ENCODE measurements at regions not wholly inside any gene's neighbourhood (a gene's known extent, or its start where the extent isn't known, plus 50 kb on each side); places are given as distances from the start of the nearest gene placed in this dataset.
"Not testable (repeated sequence)": the region's sequence is repeated elsewhere in the genome, so short reads cannot be mapped to it uniquely, and the experiment has no call there.

DNA sequence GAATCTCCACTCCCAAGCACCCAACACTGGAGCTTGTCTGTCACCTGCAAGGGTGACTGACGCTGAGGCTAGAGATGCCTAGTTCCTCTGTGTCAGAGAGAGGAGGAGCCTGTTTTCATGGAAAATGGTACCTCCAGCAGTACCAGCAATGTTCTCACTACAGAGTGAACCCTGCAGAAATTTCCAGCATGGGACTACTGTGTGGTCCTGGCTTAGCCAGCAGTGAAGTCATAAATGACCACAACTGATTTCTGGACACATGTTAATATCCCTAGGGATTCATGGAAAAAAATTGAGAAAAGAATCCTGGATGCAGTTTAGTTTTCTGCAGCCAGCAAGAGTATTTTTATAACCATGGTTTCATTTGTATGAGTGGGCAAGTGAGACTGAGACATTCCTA is 468.1 kb downstream of the CD83 start:
- DNase-seq = no peak

DNA sequence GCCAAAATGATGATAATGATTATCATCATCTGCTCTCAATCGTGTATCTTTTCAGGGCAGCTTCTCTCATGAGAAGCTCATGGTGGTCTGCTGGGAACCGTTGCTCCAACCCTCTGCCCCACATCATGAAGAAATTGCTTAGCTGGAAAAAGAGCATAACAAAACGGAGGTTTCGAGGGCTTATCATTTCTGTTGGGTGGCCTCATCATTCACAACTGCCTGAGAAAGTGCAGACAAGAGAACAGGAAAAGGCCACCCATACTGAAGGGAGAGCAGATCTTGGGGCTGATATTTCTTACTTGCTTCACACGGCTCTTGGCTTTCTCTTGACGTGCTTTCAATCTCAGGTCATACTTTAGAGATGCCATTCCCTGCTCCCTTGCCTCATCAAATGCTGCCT is 471.6 kb downstream of the CD83 start:
- no peak for DNase-seq

DNA sequence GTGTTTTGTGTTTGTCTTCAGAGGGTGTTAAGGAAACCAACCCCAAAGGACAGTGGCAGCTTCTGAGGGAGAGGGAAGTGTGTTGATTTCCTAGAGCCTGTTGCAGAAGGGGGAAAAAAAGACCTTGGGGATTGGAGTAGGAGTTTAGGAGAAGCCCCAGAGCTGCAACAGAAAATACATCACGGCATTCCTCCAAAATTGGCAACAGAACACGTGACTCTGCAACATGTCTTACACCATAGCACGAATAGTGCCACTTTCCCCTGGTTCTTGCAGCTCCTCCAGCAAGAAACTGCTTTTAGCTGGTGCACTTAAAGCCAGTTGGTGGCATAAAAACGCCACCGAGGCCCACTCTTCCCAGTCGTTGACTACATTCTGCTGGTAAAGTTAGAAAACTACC is 473.0 kb downstream of the CD83 start:
- no peak for DNase-seq

DNA sequence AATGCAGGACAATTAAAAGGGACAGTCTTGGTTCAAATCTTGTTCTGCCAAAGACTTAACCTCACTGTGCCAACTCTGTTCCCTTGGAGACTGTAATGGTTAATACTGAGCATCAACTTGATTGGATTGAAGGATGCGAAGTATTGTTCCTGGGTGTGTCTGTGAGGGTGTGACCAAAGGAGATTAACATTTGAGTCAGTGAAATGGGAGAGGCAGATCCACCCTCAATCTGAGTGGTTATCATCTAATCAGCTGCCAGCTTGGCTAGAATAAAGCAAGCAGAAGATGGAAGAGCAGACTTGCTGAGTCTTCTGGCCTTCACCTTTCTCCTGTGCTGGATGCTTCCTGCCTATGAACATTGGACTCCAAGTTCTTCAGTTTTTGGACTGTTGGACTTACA is 474.4 kb downstream of the CD83 start:
- no peak for DNase-seq

DNA sequence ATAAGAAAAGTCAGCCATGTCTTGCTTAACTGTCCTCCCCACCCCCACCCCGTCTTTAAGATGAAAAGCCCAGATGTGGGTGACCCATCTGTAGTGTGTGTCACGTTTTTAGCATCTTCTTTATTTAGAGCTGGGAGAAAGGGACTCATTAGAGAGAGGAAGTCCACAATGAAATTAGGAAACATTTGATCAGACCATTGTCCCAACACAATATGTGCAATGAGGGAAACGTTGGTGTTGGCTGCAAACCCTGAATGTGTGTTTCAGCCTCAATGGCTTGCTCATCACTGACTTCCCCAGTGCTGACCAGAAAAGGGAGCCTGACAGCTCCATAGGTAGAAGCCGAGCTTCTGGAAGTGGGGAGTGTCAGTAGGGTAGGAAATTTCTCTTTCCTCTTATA is 475.7 kb downstream of the CD83 start:
- DNase-seq = no peak

DNA sequence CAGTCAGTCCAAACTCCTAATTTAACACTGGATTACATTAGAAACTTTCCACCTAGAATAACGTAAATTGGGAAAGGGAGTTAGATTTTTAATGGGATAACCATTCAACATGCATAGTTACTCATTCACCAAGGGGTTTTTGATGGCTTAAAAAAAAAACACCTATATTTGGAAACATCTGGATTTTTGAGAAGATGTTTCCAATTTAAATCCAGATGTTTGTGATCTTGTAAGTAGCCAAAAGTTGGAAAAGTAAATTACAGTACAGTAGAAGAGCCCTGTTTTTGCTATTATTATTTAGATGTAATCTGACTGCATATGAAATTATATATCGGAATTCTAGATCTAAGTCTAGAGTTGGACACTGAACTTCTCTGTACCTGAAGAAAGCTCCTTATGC is 478.2 kb downstream of the CD83 start:
- no peak for DNase-seq

DNA sequence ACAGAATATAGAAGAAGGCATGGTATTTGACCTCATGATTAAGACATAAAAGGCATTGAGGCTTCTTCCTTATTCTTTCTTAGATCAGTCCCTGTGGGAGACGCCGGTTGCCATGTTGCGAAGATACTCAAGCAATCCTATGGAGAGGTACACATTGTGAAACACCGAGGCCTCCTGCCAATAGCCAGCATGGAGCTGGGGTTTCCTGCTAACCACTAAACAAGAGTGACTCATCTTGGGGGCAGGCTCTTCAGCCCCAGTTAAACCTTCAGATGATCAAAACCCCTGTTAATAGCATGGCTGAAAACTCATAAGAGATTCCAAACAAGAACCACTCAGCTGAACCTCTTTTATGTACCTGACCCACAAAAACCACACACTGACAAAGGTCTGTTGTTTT is 478.8 kb downstream of the CD83 start:
- DNase-seq = peak; percentile 73

DNA sequence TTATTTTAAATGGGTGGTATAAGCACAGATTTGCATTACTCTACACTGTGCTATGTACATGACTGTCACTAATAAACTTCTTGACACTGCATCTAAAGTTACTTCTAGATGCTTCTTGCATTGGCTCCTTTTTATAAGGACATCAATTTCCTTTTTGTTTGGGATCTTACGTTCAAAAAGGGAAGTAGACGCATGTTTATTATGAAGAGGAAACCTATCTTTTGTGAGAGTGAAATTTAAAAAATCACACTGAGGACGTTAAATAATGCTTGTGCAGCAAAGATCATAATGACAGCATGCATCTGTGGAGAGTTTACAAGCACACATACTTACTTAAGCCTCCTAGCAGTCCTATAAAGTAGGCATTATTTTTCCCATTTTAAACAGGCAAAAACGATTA is 479.5 kb downstream of the CD83 start:
- DNase-seq = no peak

DNA sequence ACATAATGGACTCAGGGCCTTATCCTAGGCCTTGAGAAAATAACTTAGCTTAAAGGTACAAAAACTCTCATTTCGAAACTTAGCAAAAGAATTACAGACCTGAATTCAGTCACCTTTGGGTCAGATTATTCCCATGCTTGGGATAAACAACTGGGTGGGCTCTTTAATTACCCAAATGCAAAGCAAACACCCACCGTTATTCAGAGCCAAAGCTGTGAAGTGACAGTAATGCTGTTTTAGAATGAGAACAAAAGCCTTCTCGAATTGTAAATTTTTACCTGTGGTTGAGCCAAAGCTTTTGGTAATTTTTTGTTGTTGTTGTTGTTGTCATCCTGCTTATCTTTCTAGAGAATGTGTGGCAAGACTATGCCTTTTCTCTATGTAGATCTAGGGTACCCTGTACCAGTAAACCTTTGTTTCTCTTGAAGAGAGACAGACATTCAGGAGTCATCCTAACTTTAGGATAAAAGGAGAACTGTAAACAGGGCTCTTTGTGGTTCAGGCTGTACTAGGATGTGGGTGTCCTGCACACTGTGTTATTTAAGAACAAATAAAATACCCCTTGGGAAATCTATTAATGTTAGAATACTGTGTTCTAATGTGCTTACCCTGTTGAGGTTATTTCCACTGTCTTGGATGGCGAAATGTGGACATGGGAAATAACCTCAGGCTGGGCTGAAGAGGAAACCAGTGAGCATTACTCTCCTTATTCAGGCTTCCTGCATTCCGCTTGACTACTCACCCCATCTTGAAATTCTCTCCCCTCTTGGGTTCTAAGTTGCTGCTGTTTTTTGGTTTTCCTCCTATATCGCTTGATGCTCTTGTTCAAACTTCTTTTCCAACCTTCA is 480.7 kb downstream of the CD83 start:
- DNase-seq = no peak

DNA sequence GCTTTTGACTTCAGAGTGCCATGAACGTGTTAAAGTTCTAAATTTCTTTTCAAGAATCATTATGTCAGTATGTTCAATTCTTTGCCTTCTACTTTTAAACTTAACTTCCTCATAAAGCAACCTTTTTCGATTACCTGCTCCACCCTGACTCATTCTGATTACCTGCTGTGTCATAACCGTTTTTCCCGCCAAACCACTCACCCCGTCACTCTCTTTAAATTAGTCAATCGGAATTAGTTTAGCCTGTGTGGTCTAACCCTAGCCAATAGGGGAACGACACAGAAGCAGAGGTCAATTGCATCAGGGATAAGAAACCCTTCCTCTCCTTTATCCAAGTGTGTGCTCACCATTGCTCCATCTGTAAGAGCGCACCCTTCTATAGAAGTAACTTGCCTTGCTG is 482.7 kb downstream of the CD83 start:
- not testable (repeated sequence) for DNase-seq

DNA sequence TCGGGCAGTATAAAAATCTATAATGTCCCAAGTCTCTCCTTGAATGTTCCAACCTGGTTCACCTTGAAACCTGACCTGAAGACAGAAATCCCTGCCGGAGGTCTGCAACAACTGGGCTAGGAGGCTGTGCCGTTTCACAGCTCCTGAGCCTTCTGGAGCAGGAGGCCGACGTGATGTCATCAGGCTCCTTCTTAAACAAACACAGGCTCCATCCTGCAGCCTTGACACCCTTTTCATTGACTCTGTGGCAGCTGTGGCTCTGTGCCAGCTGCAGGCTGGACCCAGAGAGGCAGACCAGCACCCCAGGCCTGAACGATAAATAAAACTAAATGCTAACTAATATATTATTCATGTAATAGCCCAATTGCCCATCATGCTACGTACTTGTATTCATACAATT is 483.9 kb downstream of the CD83 start:
- DNase-seq = no peak

DNA sequence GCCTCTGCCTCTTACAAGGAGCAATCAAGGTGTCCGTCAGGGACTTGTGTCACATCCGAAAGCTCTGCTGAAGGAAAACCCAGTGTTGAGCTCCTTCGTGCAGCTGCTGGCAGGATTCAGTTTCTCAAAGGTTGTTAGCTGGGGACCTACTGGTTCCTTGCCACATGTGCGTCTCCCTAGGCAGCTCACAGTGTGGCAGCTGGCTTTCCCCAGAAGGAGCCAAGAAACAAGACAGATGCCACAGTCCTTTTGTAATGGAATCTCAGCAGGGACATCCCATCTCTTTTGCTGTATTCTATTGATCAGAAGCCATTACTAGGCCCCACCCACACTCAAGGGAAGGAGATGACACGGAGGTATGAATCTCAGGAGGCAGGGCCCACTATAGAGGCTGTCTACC is 488.8 kb downstream of the CD83 start:
- no peak for DNase-seq

DNA sequence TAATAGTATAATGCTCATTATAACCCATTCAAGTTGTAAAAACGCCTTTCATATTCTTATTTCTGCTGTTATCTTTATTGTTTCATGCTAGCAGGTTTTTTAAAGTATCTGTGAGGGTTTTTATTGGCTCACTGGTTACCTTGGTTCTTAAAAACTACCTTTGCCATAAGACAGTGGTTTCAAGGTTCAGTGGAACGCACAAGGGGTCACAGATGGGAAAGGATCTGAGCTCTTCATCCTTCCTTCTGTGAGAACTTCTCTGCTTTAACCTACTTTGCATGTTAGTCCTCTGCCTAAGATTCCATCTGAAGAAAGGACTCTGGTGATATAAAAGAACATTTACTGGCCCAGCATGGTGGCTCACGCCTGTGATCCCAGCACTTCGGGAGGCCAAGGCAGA is 492.6 kb downstream of the CD83 start:
- no peak for DNase-seq

DNA sequence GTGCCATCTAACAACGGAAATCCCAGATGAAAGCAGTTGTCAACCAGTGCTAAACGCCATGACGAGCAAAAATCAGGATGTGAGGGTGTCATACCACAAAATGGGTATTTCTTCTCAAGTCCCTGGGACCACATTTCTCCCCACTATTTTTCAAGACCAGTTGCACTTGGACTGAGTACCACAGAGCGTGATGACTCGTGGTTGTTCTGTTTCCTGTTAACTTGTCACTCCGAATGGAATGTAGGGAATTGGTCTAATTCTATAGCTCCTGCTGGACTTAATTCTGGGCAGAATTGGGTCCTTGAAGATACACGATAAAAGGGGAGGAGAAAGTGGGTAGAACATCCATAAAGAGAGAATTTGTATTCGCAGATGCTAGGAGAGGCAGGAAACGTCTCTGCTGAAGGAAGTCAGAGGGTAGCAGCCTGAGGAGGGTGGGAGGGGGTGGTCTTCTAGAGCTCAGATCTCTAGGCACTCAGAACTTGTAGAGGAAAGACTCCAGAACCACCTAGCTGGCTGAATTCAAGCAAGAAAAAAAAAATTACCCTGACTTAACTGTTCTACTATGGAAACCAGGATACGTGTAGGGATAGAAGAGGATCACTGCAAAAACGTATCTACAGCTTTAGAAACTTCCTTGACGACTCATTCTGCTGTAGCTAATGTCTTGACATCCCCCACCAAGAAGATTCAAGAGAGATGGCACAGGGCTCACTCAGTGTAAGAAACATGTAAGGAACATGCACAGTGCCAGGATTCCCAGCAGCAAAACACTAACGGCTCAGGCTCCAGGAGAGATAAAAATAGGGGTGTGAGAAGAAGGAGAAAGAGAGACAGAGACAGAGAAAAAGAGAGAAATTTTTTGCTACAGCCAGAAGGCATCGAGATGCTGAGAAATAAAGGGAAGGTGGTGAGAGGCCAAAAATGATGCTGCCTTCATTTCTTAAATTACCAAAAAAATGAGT is 494.7 kb downstream of the CD83 start:
- peak; percentile 75 for DNase-seq

DNA sequence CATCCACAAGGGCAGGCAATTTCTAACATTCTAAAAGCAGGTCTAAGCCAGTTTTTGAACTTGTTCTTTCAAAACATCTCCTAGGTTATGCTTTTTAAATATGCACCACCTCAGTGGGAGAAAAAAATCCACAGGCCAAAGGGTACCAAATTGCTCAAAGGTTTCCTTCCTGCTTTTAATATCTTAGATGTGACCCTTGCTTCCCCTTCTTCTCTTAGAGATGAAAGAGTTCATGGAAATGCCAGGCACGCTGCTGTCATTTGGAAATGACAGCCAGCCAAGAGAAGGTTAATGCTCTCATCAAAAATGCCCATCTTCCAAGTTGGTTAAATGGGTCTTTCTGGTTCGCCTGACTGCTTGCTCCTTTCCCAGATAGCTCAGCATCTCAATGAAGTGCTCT is 497.1 kb downstream of the CD83 start:
- DNase-seq = no peak

DNA sequence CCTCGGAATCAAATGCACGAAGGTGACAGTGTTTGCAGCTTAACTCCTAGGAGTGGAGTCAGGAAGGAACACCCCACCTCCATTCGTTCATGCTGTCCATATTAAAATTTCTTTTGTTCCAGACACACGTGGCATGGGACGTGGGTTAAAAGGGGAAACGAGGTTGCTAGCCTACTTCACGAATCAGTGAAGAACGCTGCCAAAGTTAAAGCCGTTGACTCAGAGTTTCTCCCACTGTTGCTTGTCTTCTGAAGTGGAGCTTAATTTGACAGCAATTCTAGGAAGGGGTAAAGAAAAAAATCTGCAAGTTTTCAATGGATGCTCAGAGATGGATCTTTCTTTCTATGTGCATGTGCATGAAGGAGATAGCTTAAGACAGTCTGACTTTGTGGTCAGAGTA is 499.1 kb downstream of the CD83 start:
- DNase-seq = no peak

DNA sequence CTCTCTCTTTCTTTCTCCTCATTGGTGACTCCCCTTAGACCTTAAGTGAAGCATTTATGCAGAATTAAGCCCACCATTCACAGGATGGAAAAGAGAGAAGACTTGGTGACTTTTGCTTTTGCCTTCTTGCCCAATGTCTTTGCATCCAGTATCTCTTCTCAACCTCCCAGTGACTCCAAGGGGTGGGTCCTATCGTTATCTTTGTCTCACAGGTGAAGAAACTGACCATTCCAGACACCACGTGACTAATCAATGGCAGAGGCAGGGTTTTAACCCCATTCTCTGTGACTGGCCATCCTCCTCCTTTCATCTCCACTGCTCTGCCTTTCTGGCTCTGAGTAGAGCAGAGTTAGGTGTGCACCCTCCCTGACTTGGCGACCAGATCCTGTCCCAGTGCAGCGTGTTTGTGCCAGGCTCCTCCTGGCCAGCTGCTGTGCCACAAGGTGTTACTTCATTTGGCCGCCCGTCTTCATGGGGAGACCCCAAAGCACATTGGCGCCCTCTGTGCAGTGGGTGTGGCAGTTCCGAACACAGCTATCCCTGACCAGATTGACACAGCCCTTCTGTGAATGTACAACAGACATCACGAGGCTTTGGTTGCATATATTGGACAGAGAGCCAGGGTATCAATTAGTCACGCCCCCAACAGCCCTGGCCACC is 501.3 kb downstream of the CD83 start:
- DNase-seq = no peak

DNA sequence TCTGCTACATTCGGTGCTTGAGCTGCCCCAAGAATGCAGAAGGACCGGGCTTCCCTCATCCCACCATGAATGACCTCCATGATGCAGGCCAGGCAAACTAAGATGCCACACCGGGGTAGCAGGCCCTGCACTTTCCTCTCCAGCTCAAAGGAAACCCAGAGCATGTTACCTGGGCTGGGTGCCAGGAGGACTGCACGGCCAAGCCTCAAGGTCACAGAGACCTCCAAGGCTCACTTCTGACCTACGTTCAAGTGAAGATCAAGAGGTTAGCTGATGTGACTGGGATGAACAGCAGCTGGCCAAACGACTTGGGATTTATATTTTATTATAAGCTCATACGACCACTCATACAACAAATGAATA is 501.8 kb downstream of the CD83 start:
- DNase-seq = no peak

DNA sequence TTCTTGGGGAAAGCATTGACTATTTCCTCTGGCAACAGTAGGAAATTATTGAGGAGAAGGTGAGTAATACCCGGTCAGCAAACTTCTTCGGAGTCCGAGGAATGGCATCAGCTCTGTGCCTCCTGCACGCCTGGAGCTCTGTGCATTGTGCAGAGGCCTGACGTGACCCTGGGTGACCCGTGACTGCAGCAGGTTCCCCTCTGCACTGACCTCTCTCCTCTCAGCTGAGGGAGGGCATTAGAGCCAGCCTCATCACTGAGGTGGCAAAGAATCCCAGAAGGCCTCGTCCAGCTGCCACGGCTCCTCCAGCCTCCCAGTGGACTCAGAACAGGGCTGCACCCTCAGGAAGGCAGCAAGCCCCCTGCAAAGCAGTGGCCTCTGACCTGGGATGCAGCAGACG is 502.9 kb downstream of the CD83 start:
- no peak for DNase-seq

DNA sequence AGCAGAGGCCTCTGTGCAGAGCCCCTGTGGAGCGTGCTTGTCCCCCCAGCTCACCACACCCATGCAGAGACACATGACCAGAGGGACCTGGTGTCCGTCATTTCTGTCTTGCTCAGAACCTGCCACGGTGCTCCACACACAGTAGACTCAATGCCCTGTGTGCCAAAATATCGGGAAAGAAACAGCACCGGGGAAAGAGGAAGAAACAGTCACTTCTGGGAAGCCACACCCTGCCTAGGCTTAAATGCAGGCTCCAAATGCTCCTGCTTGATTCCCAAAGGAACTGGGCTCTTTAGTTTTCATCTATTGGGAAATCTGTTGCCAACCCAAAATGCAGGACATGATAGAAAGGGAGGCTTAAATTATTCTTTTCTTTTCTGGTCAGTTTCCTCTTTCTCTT is 503.9 kb downstream of the CD83 start:
- DNase-seq = no peak

DNA sequence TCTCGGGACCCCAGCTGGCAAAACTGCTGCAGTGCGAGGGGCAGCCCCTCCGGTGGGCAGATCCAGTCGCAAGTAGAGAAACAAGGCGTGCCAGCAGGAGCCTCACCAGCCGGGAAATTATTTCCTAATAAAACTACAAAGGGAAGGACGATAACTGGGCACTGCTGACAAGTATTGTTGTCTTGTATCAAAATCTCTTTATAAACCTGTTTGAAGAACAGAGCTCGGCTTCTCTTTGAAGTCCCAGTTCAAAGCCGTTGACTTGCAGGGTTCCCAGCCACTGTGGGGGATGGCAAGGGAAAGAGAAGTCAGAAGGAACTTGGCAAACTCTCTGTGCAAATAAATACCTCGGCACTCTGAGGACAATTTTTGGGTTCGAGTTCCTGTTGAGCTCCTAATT is 504.5 kb downstream of the CD83 start:
- DNase-seq = no peak

DNA sequence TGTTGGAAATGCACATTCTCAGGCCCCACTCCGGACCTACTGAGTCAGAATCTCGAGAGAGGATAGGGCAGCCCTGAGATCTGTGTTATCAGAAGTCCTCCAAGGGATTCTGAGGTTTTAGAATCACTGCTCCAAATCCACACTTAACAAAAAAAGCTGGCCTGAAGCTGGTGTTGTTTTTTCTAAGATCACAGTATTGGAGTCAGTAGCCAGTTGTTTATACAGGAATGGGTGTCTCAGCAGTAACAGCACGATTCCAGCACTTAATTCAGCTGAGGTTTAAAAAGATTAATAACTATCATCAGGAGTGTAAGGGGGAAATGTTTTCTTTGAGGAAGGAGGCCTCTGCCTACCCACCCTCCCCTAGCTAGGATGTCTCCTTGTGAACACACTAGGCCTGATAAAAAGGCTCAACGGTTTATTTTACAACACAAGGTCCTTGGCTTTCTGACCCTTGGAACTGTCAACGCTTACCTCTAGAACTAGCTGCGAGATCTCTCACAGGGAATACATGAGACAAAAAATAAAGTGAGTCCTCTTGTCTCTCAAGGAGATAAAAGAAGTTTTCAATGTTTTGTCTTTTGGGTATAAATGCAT is 505.4 kb downstream of the CD83 start:
- DNase-seq = no peak

DNA sequence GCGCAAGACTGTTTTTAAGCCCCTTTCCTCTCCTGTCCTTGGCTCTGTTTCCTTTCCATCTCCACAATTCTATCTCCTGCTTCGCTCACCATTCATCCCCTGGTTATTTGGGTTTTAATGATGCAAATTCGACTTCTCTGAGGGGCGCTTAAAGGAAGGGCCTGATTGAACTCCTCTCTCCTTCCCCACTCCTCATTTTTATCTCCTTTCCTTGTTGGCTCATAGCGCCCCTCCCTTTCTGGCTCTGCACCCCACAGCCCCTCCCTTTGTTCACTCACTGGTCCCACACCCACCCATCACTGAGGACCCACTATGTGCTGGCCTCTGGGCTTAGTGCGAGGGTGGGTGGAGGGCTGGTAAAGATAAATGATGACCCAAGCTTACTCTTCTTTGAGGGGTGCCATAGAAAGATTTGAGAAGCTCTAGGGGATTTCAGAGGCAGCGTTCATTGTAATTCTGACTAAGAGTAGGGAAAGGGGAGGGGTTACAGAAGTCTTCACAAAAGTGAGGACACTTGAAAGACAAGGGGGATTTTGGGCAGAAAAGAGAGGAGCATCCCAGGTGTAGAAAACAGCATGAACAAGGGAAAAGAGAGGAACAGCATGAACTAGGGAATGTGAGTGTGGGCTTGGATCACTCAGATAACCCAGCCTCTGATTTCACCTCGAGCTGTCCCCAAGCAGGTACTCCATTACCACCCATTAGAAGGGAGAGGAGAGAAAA is 507.8 kb downstream of the CD83 start:
- DNase-seq = no peak

All from fibroblast of skin of right quadriceps (primary cell).